WTC11 (cell line): ENCODE measurements at regions not wholly inside any gene's neighbourhood (a gene's known extent, or its start where the extent isn't known, plus 50 kb on each side); places are given as distances from the start of the nearest gene placed in this dataset.
A peak's percentile ranks its signal among the peaks of the same experiment; 100 is the strongest.

Source experiments
- ATAC-seq: fragments of 200-7000 bp; cut with Tn5 transposase; 2 replicates; pipeline ENCODE4 v1.10.0; 2021; ENCODE audit warnings: mild to moderate bottlenecking, moderate library complexity
- CTCF ChIA-PET: fragments of 300-600 bp; sonication (Branson Sonifier 250); formaldehyde crosslinking; loops from one replicate; lab custom pipeline; 2021; ENCODE audit warnings: antibody characterized with exemption; lab: Charles Lee
- POLR2A ChIA-PET: fragments of 350-600 bp; sonication (Branson Sonifier 250); formaldehyde crosslinking; loops from one replicate; lab custom pipeline; 2021; ENCODE audit warnings: antibody characterized with exemption; lab: Charles Lee
- DNase-seq: peaks from one replicate; pipeline ENCODE4 v3.0.0; 2021; ENCODE audit warnings: low spot score
- H3K27ac Mint-ChIP-seq: 2 replicates; pipeline ENCODE4 v1.8.0; 2021; ENCODE audit warnings: mixed read lengths
- H3K27me3 Mint-ChIP-seq: 2 replicates; pipeline ENCODE4 v1.8.0; 2021; ENCODE audit warnings: low read depth, mild to moderate bottlenecking, moderate library complexity, mixed read lengths
- H3K36me3 Mint-ChIP-seq: 2 replicates; pipeline ENCODE4 v1.8.0; 2021; ENCODE audit warnings: mixed read lengths
- H3K4me1 Mint-ChIP-seq: 2 replicates; pipeline ENCODE4 v1.8.0; 2022; ENCODE audit warnings: mixed read lengths
- H3K4me3 Mint-ChIP-seq: 2 replicates; pipeline ENCODE4 v1.8.0; 2021; ENCODE audit warnings: mild to moderate bottlenecking, moderate library complexity, mixed read lengths
- H3K9me3 Mint-ChIP-seq: 2 replicates; pipeline ENCODE4 v1.8.0; 2021; ENCODE audit warnings: mixed read lengths
- ATF3 ChIP-seq: sonication (generic); formaldehyde crosslinking; conservative IDR thresholded peaks from 2 replicates; pipeline ENCODE4 v1.8.1; 2022; ENCODE audit warnings: mild to moderate bottlenecking, missing genetic modification reagents
- ATF6 ChIP-seq: sonication (generic); formaldehyde crosslinking; IDR thresholded peaks from 2 replicates; pipeline ENCODE4 v1.8.1; 2023; ENCODE audit warnings: mild to moderate bottlenecking, missing genetic modification reagents
- CBFB ChIP-seq: sonication (generic); formaldehyde crosslinking; IDR thresholded peaks from 2 replicates; pipeline ENCODE4 v1.8.1; 2022; ENCODE audit warnings: mild to moderate bottlenecking, low read depth, missing genetic modification reagents
- CREM ChIP-seq: sonication (generic); formaldehyde crosslinking; IDR thresholded peaks from 2 replicates; pipeline ENCODE4 v1.8.1; 2022; ENCODE audit warnings: mild to moderate bottlenecking, missing genetic modification reagents, moderate library complexity
- CTCF ChIP-seq: fragments of 200-600 bp; IDR thresholded peaks from 2 replicates; pipeline ENCODE4 v1.8.0; 2022; ENCODE audit warnings: antibody characterized with exemption
- ELF4 ChIP-seq: sonication (generic); formaldehyde crosslinking; IDR thresholded peaks from 2 replicates; pipeline ENCODE4 v1.8.1; 2022; ENCODE audit warnings: low read depth, mild to moderate bottlenecking, moderate library complexity, missing genetic modification reagents
- ERG ChIP-seq: fragments of 250-450 bp; sonication (Bioruptor Pico); IDR thresholded peaks from 2 replicates; pipeline ENCODE4 v1.8.0; 2021; ENCODE audit warnings: mild to moderate bottlenecking
- FOXK1 ChIP-seq: sonication (generic); formaldehyde crosslinking; IDR thresholded peaks from 2 replicates; pipeline ENCODE4 v1.8.0; 2022; ENCODE audit warnings: mild to moderate bottlenecking, moderate library complexity, missing genetic modification reagents
- FOXP4 ChIP-seq: sonication (generic); formaldehyde crosslinking; IDR thresholded peaks from 2 replicates; pipeline ENCODE4 v1.8.0; 2022; ENCODE audit warnings: mild to moderate bottlenecking, missing genetic modification reagents
- IRF2 ChIP-seq: sonication (generic); formaldehyde crosslinking; IDR thresholded peaks from 2 replicates; pipeline ENCODE4 v1.8.0; 2022; ENCODE audit warnings: low read depth, missing genetic modification reagents, borderline replicate concordance
- NR2C2 ChIP-seq: sonication (generic); formaldehyde crosslinking; IDR thresholded peaks from 2 replicates; pipeline ENCODE4 v1.8.0; 2022; ENCODE audit warnings: mild to moderate bottlenecking, missing genetic modification reagents
- PRDM15 ChIP-seq: sonication (generic); formaldehyde crosslinking; IDR thresholded peaks from 2 replicates; pipeline ENCODE4 v1.8.0; 2022; ENCODE audit warnings: missing genetic modification reagents
- RORB ChIP-seq: fragments of 250-450 bp; sonication (Bioruptor Pico); IDR thresholded peaks from 2 replicates; pipeline ENCODE4 v1.9.0; 2021; ENCODE audit warnings: mild to moderate bottlenecking
- SP1 ChIP-seq: sonication (generic); formaldehyde crosslinking; conservative IDR thresholded peaks from 2 replicates; pipeline ENCODE4 v1.8.1; 2022; ENCODE audit warnings: missing genetic modification reagents
- TP53 ChIP-seq: sonication (generic); formaldehyde crosslinking; IDR thresholded peaks from 2 replicates; pipeline ENCODE4 v1.8.1; 2023; ENCODE audit warnings: mild to moderate bottlenecking, missing genetic modification reagents
- USF1 ChIP-seq: sonication (generic); formaldehyde crosslinking; IDR thresholded peaks from 2 replicates; pipeline ENCODE4 v1.8.0; 2022; ENCODE audit warnings: mild to moderate bottlenecking, missing genetic modification reagents
- ZNF138 ChIP-seq: sonication (generic); formaldehyde crosslinking; conservative IDR thresholded peaks from 2 replicates; pipeline ENCODE4 v1.8.1; 2022; ENCODE audit warnings: mild to moderate bottlenecking, moderate library complexity, missing genetic modification reagents
- ZNF219 ChIP-seq: sonication (generic); formaldehyde crosslinking; IDR thresholded peaks from 2 replicates; pipeline ENCODE4 v1.8.0; 2023; ENCODE audit warnings: missing genetic modification reagents, mild to moderate bottlenecking, borderline replicate concordance
- ZNF263 ChIP-seq: sonication (generic); formaldehyde crosslinking; IDR thresholded peaks from 2 replicates; pipeline ENCODE4 v1.8.1; 2022; ENCODE audit warnings: low read depth, mild to moderate bottlenecking, moderate library complexity, missing genetic modification reagents
- ZNF416 ChIP-seq: fragments of 250-450 bp; sonication (Bioruptor Pico); IDR thresholded peaks from 2 replicates; pipeline ENCODE4 v1.9.0; 2021; ENCODE audit warnings: mild to moderate bottlenecking, inconsistent platforms

- POLR2A ChIA-PET, result no interaction called here
- Mint-ChIP-seq H3K36me3 (peaks cover 7% of the 10 kb centered on the region; the same call in 1 of the 2 replicates), H3K9me3 (peaks cover 10% of the 10 kb centered on the region; the same call in 1 of the 2 replicates), H3K27ac (peak overlapping the region; percentile 61; the same call in 1 of the 2 replicates), H3K4me1 (peaks cover 30% of the 10 kb centered on the region), H3K4me3 (no peak overlapping the region), H3K27me3 (no peaks in the 10 kb centered on the region)
- no peak for ATAC-seq
- CTCF ChIA-PET, result interaction anchor here (1.1 kb wide), 1 partner anchor 73 kb away, joined by 5 read pairs; no protein-coding TSS in a partner anchor
- TF ChIP-seq CBFB (CRISPR knock-in tag) (no peak), RORB (CRISPR knock-in tag) (no peak), ZNF416 (CRISPR knock-in tag) (no peak), CREM (CRISPR knock-in tag) (no peak), ZNF219 (CRISPR knock-in tag) (no peak), NR2C2 (CRISPR knock-in tag) (no peak), ZNF138 (no peak), USF1 (no peak), ELF4 (CRISPR knock-in tag) (no peak), ATF6 (no peak), ZNF263 (CRISPR knock-in tag) (no peak), CTCF (no peak), ATF3 (no peak), TP53 (CRISPR knock-in tag) (no peak), FOXP4 (CRISPR knock-in tag) (no peak), IRF2 (no peak), PRDM15 (CRISPR knock-in tag) (no peak), FOXK1 (CRISPR knock-in tag) (no peak), SP1 (no peak), ERG (CRISPR knock-in tag) (no peak)
- DNase-seq, result no peak
Measured at GRCh38 chr1:30008372-30008997, 714.9 kb downstream of the MATN1 start.
